ENCODE measurements at regions not wholly inside any gene's neighbourhood (a gene's known extent, or its start where the extent isn't known, plus 50 kb on each side); places are given as distances from the start of the nearest gene placed in this dataset.

DNA sequence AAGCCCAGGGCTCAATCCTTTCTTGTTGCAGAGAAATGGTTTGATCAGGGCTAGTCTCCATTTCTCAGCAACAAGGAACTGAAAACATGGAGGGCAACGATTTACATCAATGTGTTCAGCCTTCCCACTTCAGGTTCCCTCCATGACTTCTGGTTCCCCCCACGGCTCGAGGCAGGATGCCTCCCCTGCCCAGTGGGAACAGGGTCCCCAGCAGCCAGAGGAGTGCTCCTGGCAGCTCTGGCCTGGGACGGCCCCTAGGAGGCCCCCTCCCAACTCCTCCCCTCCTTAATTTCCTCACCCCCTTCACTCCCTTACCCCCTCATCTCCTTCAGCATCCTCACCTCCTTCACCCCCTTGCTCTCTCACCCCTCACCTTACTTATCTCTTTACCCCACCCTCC lies 283.8 kb downstream of the CDC5L start (continued):
- TF ChIP-seq, protein P1, sequence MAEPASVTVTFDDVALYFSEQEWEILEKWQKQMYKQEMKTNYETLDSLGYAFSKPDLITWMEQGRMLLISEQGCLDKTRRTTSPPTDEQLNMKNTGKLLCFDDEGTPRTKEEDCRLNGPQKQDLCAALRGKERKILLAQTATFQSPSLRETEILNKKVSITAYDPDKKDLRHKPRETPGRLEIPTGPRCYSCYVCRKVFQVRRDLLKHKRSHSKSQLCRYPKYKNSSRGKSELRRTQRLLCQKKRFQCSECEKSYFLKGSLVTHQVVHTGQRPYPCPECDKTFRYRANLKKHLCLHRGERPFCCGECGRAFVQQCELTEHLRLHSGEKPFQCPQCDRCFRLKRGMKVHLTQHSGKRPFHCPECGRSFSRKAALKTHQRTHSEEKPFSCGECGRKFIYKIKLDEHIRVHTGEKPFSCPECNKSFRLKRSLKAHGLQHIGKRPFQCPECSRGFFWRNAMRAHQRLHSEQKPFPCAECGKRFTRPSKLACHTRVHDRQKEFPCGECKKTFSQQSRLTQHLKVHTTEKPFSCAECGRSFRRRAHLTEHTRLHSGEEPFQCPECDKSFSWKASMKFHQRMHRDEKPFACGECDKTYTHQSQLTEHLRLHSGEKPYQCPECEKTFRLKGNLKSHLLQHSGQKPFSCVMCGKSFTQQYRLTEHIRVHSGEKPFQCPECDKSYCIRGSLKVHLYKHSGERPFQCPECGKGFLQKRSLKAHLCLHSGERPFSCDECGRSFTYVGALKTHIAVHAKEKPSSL (CRISPR knock-in tag; conservative IDR thresholded peaks at IDR 0.05) = no peak
- TF ChIP-seq, protein P2, sequence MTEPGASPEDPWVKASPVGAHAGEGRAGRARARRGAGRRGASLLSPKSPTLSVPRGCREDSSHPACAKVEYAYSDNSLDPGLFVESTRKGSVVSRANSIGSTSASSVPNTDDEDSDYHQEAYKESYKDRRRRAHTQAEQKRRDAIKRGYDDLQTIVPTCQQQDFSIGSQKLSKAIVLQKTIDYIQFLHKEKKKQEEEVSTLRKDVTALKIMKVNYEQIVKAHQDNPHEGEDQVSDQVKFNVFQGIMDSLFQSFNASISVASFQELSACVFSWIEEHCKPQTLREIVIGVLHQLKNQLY (CRISPR knock-in tag; IDR thresholded peaks at IDR 0.05) = no peak
- TF ChIP-seq, protein P3, sequence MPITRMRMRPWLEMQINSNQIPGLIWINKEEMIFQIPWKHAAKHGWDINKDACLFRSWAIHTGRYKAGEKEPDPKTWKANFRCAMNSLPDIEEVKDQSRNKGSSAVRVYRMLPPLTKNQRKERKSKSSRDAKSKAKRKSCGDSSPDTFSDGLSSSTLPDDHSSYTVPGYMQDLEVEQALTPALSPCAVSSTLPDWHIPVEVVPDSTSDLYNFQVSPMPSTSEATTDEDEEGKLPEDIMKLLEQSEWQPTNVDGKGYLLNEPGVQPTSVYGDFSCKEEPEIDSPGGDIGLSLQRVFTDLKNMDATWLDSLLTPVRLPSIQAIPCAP (CRISPR knock-in tag; IDR thresholded peaks at IDR 0.05) = no peak
- TF ChIP-seq RELA (CRISPR knock-in tag; IDR thresholded peaks at IDR 0.05; ENCODE audit: borderline replicate concordance) (no peak), SP1 (CRISPR knock-in tag; conservative IDR thresholded peaks at IDR 0.05) (no peak), TEAD4 (CRISPR knock-in tag; IDR thresholded peaks at IDR 0.05) (no peak), JUN (CRISPR knock-in tag; IDR thresholded peaks at IDR 0.05) (no peak), FOXK1 (CRISPR knock-in tag; IDR thresholded peaks at IDR 0.05) (no peak)
- TF ChIP-seq, protein P4, sequence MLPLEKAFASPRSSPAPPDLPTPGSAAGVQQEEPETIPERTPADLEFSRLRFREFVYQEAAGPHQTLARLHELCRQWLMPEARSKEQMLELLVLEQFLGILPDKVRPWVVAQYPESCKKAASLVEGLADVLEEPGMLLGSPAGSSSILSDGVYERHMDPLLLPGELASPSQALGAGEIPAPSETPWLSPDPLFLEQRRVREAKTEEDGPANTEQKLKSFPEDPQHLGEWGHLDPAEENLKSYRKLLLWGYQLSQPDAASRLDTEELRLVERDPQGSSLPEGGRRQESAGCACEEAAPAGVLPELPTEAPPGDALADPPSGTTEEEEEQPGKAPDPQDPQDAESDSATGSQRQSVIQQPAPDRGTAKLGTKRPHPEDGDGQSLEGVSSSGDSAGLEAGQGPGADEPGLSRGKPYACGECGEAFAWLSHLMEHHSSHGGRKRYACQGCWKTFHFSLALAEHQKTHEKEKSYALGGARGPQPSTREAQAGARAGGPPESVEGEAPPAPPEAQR (CRISPR knock-in tag; IDR thresholded peaks at IDR 0.05) = no peak
- TF ChIP-seq, protein P5, sequence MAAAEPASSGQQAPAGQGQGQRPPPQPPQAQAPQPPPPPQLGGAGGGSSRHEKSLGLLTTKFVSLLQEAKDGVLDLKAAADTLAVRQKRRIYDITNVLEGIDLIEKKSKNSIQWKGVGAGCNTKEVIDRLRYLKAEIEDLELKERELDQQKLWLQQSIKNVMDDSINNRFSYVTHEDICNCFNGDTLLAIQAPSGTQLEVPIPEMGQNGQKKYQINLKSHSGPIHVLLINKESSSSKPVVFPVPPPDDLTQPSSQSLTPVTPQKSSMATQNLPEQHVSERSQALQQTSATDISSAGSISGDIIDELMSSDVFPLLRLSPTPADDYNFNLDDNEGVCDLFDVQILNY (CRISPR knock-in tag; IDR thresholded peaks at IDR 0.05) = no peak

DNA sequence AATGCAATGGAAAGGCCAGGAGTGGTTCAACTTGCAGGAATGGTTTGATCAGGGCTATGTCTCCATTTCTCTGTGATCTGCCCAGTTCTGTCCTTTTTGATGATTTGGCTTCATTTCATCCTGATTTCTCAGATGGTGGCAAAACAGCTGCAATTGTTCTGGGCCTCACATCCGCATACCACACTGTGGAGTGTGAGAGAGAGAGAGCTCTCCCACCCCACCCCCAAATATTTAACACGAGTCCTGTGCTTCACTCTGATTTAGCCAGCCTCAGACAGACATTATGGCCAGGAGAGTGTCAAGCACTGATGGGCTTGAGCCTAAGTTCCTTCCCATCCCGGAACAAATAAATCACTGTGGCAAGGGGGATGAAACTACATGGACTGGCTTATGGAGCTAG lies 284.6 kb downstream of the CDC5L start:
- Mint-ChIP-seq H3K27me3 (ENCODE audit: low read depth) (no peaks in the 10 kb centered on the region), H3K36me3 (no peaks in the 10 kb centered on the region), H3K27ac (no peak overlapping the region), H3K9me3 (no peaks in the 10 kb centered on the region), H3K4me1 (peaks cover 64% of the 10 kb centered on the region), H3K4me3 (no peak overlapping the region)
- POLR2A ChIA-PET = interaction anchor here (0.6 to 1.0 kb wide), 2 partner anchors 17 to 37 kb away, joined by 3 read pairs; no protein-coding TSS in a partner anchor
- DNase-seq (ENCODE audit: low spot score) = no peak
- no peak for ATAC-seq
- CTCF ChIA-PET = interaction anchor here (1.0 to 1.5 kb wide), 3 partner anchors 9 to 42 kb away, joined by 4 to 6 read pairs (median 5); no protein-coding TSS in a partner anchor
- no peak for TF ChIP-seq NFE2L1 (CRISPR knock-in tag; IDR thresholded peaks at IDR 0.05)
- no peak for TF ChIP-seq ZNF423 (CRISPR knock-in tag; IDR thresholded peaks at IDR 0.05)
- TF ChIP-seq IRF2 (CRISPR knock-in tag; IDR thresholded peaks at IDR 0.05; ENCODE audit: borderline replicate concordance, low read depth) = no peak
- TF ChIP-seq ESRRA (CRISPR knock-in tag; IDR thresholded peaks at IDR 0.05; ENCODE audit: borderline replicate concordance) = no peak
- no peak for TF ChIP-seq RELA (CRISPR knock-in tag; IDR thresholded peaks at IDR 0.05; ENCODE audit: borderline replicate concordance)
- TF ChIP-seq, protein P6, sequence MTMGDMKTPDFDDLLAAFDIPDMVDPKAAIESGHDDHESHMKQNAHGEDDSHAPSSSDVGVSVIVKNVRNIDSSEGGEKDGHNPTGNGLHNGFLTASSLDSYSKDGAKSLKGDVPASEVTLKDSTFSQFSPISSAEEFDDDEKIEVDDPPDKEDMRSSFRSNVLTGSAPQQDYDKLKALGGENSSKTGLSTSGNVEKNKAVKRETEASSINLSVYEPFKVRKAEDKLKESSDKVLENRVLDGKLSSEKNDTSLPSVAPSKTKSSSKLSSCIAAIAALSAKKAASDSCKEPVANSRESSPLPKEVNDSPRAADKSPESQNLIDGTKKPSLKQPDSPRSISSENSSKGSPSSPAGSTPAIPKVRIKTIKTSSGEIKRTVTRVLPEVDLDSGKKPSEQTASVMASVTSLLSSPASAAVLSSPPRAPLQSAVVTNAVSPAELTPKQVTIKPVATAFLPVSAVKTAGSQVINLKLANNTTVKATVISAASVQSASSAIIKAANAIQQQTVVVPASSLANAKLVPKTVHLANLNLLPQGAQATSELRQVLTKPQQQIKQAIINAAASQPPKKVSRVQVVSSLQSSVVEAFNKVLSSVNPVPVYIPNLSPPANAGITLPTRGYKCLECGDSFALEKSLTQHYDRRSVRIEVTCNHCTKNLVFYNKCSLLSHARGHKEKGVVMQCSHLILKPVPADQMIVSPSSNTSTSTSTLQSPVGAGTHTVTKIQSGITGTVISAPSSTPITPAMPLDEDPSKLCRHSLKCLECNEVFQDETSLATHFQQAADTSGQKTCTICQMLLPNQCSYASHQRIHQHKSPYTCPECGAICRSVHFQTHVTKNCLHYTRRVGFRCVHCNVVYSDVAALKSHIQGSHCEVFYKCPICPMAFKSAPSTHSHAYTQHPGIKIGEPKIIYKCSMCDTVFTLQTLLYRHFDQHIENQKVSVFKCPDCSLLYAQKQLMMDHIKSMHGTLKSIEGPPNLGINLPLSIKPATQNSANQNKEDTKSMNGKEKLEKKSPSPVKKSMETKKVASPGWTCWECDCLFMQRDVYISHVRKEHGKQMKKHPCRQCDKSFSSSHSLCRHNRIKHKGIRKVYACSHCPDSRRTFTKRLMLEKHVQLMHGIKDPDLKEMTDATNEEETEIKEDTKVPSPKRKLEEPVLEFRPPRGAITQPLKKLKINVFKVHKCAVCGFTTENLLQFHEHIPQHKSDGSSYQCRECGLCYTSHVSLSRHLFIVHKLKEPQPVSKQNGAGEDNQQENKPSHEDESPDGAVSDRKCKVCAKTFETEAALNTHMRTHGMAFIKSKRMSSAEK (CRISPR knock-in tag; IDR thresholded peaks at IDR 0.05; ENCODE audit: borderline replicate concordance) = no peak
- TF ChIP-seq, protein P7, sequence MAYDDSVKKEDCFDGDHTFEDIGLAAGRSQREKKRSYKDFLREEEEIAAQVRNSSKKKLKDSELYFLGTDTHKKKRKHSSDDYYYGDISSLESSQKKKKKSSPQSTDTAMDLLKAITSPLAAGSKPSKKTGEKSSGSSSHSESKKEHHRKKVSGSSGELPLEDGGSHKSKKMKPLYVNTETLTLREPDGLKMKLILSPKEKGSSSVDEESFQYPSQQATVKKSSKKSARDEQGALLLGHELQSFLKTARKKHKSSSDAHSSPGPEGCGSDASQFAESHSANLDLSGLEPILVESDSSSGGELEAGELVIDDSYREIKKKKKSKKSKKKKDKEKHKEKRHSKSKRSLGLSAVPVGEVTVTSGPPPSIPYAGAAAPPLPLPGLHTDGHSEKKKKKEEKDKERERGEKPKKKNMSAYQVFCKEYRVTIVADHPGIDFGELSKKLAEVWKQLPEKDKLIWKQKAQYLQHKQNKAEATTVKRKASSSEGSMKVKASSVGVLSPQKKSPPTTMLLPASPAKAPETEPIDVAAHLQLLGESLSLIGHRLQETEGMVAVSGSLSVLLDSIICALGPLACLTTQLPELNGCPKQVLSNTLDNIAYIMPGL (CRISPR knock-in tag; IDR thresholded peaks at IDR 0.05) = no peak
- no peak for TF ChIP-seq TEAD1 (CRISPR knock-in tag; IDR thresholded peaks at IDR 0.05)
- TF ChIP-seq JAZF1 (CRISPR knock-in tag; IDR thresholded peaks at IDR 0.05) = no peak
- TF ChIP-seq, protein P8, sequence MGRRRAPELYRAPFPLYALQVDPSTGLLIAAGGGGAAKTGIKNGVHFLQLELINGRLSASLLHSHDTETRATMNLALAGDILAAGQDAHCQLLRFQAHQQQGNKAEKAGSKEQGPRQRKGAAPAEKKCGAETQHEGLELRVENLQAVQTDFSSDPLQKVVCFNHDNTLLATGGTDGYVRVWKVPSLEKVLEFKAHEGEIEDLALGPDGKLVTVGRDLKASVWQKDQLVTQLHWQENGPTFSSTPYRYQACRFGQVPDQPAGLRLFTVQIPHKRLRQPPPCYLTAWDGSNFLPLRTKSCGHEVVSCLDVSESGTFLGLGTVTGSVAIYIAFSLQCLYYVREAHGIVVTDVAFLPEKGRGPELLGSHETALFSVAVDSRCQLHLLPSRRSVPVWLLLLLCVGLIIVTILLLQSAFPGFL (CRISPR knock-in tag; IDR thresholded peaks at IDR 0.05; ENCODE audit: borderline replicate concordance) = no peak
- TF ChIP-seq, protein P9, sequence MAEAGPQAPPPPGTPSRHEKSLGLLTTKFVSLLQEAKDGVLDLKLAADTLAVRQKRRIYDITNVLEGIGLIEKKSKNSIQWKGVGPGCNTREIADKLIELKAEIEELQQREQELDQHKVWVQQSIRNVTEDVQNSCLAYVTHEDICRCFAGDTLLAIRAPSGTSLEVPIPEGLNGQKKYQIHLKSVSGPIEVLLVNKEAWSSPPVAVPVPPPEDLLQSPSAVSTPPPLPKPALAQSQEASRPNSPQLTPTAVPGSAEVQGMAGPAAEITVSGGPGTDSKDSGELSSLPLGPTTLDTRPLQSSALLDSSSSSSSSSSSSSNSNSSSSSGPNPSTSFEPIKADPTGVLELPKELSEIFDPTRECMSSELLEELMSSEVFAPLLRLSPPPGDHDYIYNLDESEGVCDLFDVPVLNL (CRISPR knock-in tag; IDR thresholded peaks at IDR 0.05; ENCODE audit: borderline replicate concordance, low read depth) = no peak
- no peak for TF ChIP-seq SP1 (CRISPR knock-in tag; conservative IDR thresholded peaks at IDR 0.05)
- TF ChIP-seq SMAD4 (CRISPR knock-in tag; IDR thresholded peaks at IDR 0.05) = no peak
- TF ChIP-seq ZNF416 (CRISPR knock-in tag; IDR thresholded peaks at IDR 0.05) = no peak
